Neuronal stem cell (in vitro differentiated cells): ENCODE measurements at regions not wholly inside any gene's neighbourhood (a gene's known extent, or its start where the extent isn't known, plus 50 kb on each side); places are given as distances from the start of the nearest gene placed in this dataset.

Experiments
- DNase-seq: peaks from one replicate; pipeline ENCODE4 v3.0.0-alpha.2; 2013; ENCODE audit warnings: low spot score
- H2AFZ ChIP-seq: one replicate; pipeline ENCODE4 v1.6.1; 2013; ENCODE audit warnings: mild to moderate bottlenecking, low read length, inconsistent platforms
- H2AK5ac ChIP-seq: 2 replicates; pipeline ENCODE4 v1.6.1; 2013; ENCODE audit warnings: low read depth, mild to moderate bottlenecking, inconsistent platforms, low read length, moderate library complexity, mixed read lengths
- H2BK120ac ChIP-seq: 2 replicates; pipeline ENCODE4 v1.6.1; 2013; ENCODE audit warnings: low read depth, mild to moderate bottlenecking, inconsistent platforms, low read length, moderate library complexity, mixed read lengths
- H2BK12ac ChIP-seq: one replicate; pipeline ENCODE4 v1.6.1; 2013; ENCODE audit warnings: low read length, inconsistent platforms
- H2BK15ac ChIP-seq: 2 replicates; pipeline ENCODE4 v1.6.1; 2013; ENCODE audit warnings: mild to moderate bottlenecking, low read length, inconsistent platforms, mixed read lengths
- H2BK5ac ChIP-seq: one replicate; pipeline ENCODE4 v1.6.1; 2013; ENCODE audit warnings: inconsistent platforms, mild to moderate bottlenecking, low read length, moderate library complexity
- H3K14ac ChIP-seq: one replicate; pipeline ENCODE4 v1.6.1; 2013; ENCODE audit warnings: low read length, inconsistent platforms
- H3K18ac ChIP-seq: 2 replicates; pipeline ENCODE4 v1.6.1; 2013; ENCODE audit warnings: low read length, inconsistent platforms
- H3K23ac ChIP-seq: 2 replicates; pipeline ENCODE4 v1.6.1; 2013; ENCODE audit warnings: low read depth, mild to moderate bottlenecking, mixed read lengths, low read length, inconsistent platforms; ENCODE audit not compliant: poor library complexity
- H3K27ac ChIP-seq: replicated peaks from 3 replicates; pipeline ENCODE4 v1.5.1; 2013; ENCODE audit warnings: low read length, inconsistent platforms
- H3K27me3 ChIP-seq, 3 experiments: 2 replicates each; pipeline ENCODE4 v1.6.1; 2013; ENCODE audit warnings: low read length in 3 of 3, mild to moderate bottlenecking in 2 of 3, inconsistent platforms in 1 of 3, low read depth in 1 of 3, mixed read lengths in 1 of 3, moderate library complexity in 1 of 3; ENCODE audit not compliant: control insufficient read depth in 3 of 3, insufficient read depth in 3 of 3
- H3K36me3 ChIP-seq, 2 donors: replicated peaks in 1 of 2; 2 replicates each; pipeline ENCODE4 v1.6.1; 2013; ENCODE audit warnings: low read length in 2 of 2; ENCODE audit not compliant: control insufficient read depth in 2 of 2, insufficient read depth in 2 of 2
- H3K4ac ChIP-seq: 2 replicates; pipeline ENCODE4 v1.6.1; 2013; ENCODE audit warnings: inconsistent platforms, mild to moderate bottlenecking, low read length, moderate library complexity
- H3K4me1 ChIP-seq, 2 donors: 1 replicate in 1 of 2; 2 replicates in 1 of 2; pipeline ENCODE4 v1.6.1; 2013; ENCODE audit warnings: low read length in 2 of 2, low read depth in 1 of 2; ENCODE audit not compliant: control insufficient read depth in 2 of 2, insufficient read depth in 1 of 2
- H3K4me2 ChIP-seq: one replicate; pipeline ENCODE4 v1.6.1; 2013; ENCODE audit warnings: mild to moderate bottlenecking, low read length, inconsistent platforms; ENCODE audit not compliant: insufficient read depth, poor library complexity, severe bottlenecking
- H3K4me3 ChIP-seq, 2 donors: 2 replicates each; pipeline ENCODE4 v1.5.1; 2013; ENCODE audit warnings: low read length in 2 of 2, mild to moderate bottlenecking in 2 of 2, inconsistent platforms in 1 of 2, moderate library complexity in 1 of 2
- H3K79me1 ChIP-seq: one replicate; pipeline ENCODE4 v1.6.1; 2013; ENCODE audit warnings: low read depth, mild to moderate bottlenecking, inconsistent platforms, low read length, moderate library complexity
- H3K9ac ChIP-seq: one replicate; pipeline ENCODE4 v1.6.1; 2013; ENCODE audit warnings: mild to moderate bottlenecking, low read depth, low read length, inconsistent platforms; ENCODE audit not compliant: poor library complexity
- H3K9me3 ChIP-seq, 2 donors: replicated peaks in 1 of 2; 2 replicates each; pipeline versions ENCODE3 to v1.6.1; 2013; ENCODE audit warnings: low read length in 2 of 2, mild to moderate bottlenecking in 2 of 2, inconsistent platforms in 1 of 2, low read depth in 1 of 2, mixed read lengths in 1 of 2, moderate library complexity in 1 of 2; ENCODE audit not compliant: control insufficient read depth in 2 of 2, insufficient read depth in 1 of 2
- H4K8ac ChIP-seq: one replicate; pipeline ENCODE4 v1.6.1; 2013; ENCODE audit warnings: low read depth, mild to moderate bottlenecking, inconsistent platforms, low read length, moderate library complexity
- H4K91ac ChIP-seq: one replicate; pipeline ENCODE4 v1.6.1; 2013; ENCODE audit warnings: low read length, low read depth, mild to moderate bottlenecking, inconsistent platforms; ENCODE audit not compliant: poor library complexity
- WGBS, 2 donors: extraction: QIAGEN DNeasy Blood & Tissue Kit; methylation state at CpG; one replicate each; pipeline ENCODE4 v1.1.7; 2013; ENCODE audit warnings: missing lambda C conversion rate in 2 of 2, mixed read lengths in 1 of 2; ENCODE audit not compliant: insufficient read length in 2 of 2, insufficient replicate concordance in 1 of 2; ENCODE audit errors: extremely low coverage in 2 of 2; 5-methylcytosine and 5-hydroxymethylcytosine counted together

GRCh38 chr13:31537052-31537451 lies 202.3 kb upstream of the RXFP2 start:
- Histone ChIP-seq H3K18ac (no peak overlapping the region), H3K4me2 (no peak overlapping the region), H2BK15ac (no peak overlapping the region), H3K4ac (no peak overlapping the region), H4K8ac (no peak overlapping the region), H2BK12ac (no peak overlapping the region), H2BK120ac (no peak overlapping the region), H4K91ac (no peak overlapping the region), H3K36me3 (no peaks in the 10 kb centered on the region), H3K9ac (no peak overlapping the region), H3K9me3 (no peaks in the 10 kb centered on the region), H2AK5ac (no peak overlapping the region), H3K14ac (no peak overlapping the region), H2AFZ (no peak overlapping the region), H2BK5ac (no peak overlapping the region), H3K23ac (no peak overlapping the region), H3K79me1 (no peaks in the 10 kb centered on the region), H3K27ac (no peak overlapping the region), H3K4me3 (no peak overlapping the region), H3K4me1 (no peaks in the 10 kb centered on the region), H3K27me3 (no peaks in the 10 kb centered on the region)
- no CpG with 5 or more reads among the region's 1 CpG for WGBS, 2 donors
- no peak for DNase-seq

- no CpG with 5 or more reads among the region's 6 CpGs for WGBS, 2 donors
- Histone ChIP-seq H2AK5ac (no peak overlapping the region), H3K9ac (no peak overlapping the region), H3K18ac (no peak overlapping the region), H3K27me3 (no peaks in the 10 kb centered on the region), H4K91ac (no peak overlapping the region), H3K79me1 (no peaks in the 10 kb centered on the region), H4K8ac (no peak overlapping the region), H3K36me3 (no peaks in the 10 kb centered on the region), H3K23ac (no peak overlapping the region), H3K9me3 (no peaks in the 10 kb centered on the region), H3K4me2 (no peak overlapping the region), H2BK5ac (no peak overlapping the region), H2BK15ac (no peak overlapping the region), H2AFZ (no peak overlapping the region), H3K27ac (no peak overlapping the region), H3K4me3 (no peak overlapping the region), H3K4ac (no peak overlapping the region), H2BK120ac (no peak overlapping the region), H2BK12ac (no peak overlapping the region), H3K4me1 (no peaks in the 10 kb centered on the region), H3K14ac (no peak overlapping the region)
- no peak for DNase-seq
Observed at GRCh38 chr13:31538067-31539042, 201.0 kb upstream of the RXFP2 start.

- no peak overlapping the region for H2BK120ac ChIP-seq
- H3K4me2 ChIP-seq, result no peak overlapping the region
- no peak for DNase-seq
- H3K27ac ChIP-seq, result no peak overlapping the region
- no peaks in the 10 kb centered on the region for H3K79me1 ChIP-seq
- no peak overlapping the region for H4K91ac ChIP-seq
- H2BK5ac ChIP-seq, result no peak overlapping the region
- H4K8ac ChIP-seq, result no peak overlapping the region
- no peaks in the 10 kb centered on the region for H3K27me3 ChIP-seq
- no peaks in the 10 kb centered on the region for H3K4me1 ChIP-seq
- H3K9me3 ChIP-seq, result no peaks in the 10 kb centered on the region
- WGBS, 2 donors, result no CpG with 5 or more reads among the region's 2 CpGs
- H3K14ac ChIP-seq, result no peak overlapping the region
- no peak overlapping the region for H3K4me3 ChIP-seq
- no peak overlapping the region for H3K9ac ChIP-seq
- H3K36me3 ChIP-seq, result no peaks in the 10 kb centered on the region
- no peak overlapping the region for H3K23ac ChIP-seq
- no peak overlapping the region for H3K4ac ChIP-seq
- no peak overlapping the region for H3K18ac ChIP-seq
- no peak overlapping the region for H2AK5ac ChIP-seq
- no peak overlapping the region for H2BK12ac ChIP-seq
- H2BK15ac ChIP-seq, result no peak overlapping the region
- H2AFZ ChIP-seq, result no peak overlapping the region
Observed at GRCh38 chr13:31540281-31540680, 199.0 kb upstream of the RXFP2 start.

- no peak overlapping the region for H3K14ac ChIP-seq
- H3K27ac ChIP-seq, result no peak overlapping the region
- no peaks in the 10 kb centered on the region for H3K27me3 ChIP-seq
Observed at GRCh38 chr13:31543190-31543589, 196.1 kb upstream of the RXFP2 start.

More at GRCh38 chr13:31543190-31543589, 196.1 kb upstream of the RXFP2 start:
- Histone ChIP-seq H3K4me1 (no peaks in the 10 kb centered on the region), H2BK12ac (no peak overlapping the region), H3K4me2 (no peak overlapping the region), H3K79me1 (no peaks in the 10 kb centered on the region), H2AFZ (no peak overlapping the region), H4K8ac (no peak overlapping the region), H2AK5ac (no peak overlapping the region), H2BK15ac (no peak overlapping the region), H2BK120ac (no peak overlapping the region), H3K4me3 (no peak overlapping the region), H3K23ac (no peak overlapping the region), H4K91ac (no peak overlapping the region), H3K9me3 (no peaks in the 10 kb centered on the region), H3K4ac (no peak overlapping the region), H3K36me3 (no peaks in the 10 kb centered on the region), H3K18ac (no peak overlapping the region), H2BK5ac (no peak overlapping the region), H3K9ac (no peak overlapping the region)
- no peak for DNase-seq
